GM19023 (cell line): ENCODE measurements at regions not wholly inside any gene's neighbourhood (a gene's known extent, or its start where the extent isn't known, plus 50 kb on each side); places are given as distances from the start of the nearest gene placed in this dataset.
"Not testable (repeated sequence)": the region's sequence is repeated elsewhere in the genome, so short reads cannot be mapped to it uniquely, and the experiment has no call there.

Experiments used
- ATAC-seq: cut with Tn5 transposase; IDR thresholded peaks from one replicate; pipeline ENCODE4 v1.9.1; 2021; ENCODE audit warnings: mild to moderate bottlenecking, moderate library complexity; ENCODE audit not compliant: unreplicated experiment

GRCh38 chr2:72078773-72079172 is 68.9 kb downstream of the CYP26B1 start:
- ATAC-seq, result no peak

- no peak for ATAC-seq
Observed at GRCh38 chr2:72077702-72078169, 69.9 kb downstream of the CYP26B1 start.

GRCh38 chr2:72073373-72073772 is 74.3 kb downstream of the CYP26B1 start:
- ATAC-seq, result not testable (repeated sequence)

GRCh38 chr2:72064197-72064596 is 83.5 kb downstream of the CYP26B1 start:
- ATAC-seq, result not testable (repeated sequence)

GRCh38 chr2:72062336-72062735 is 85.3 kb downstream of the CYP26B1 start:
- ATAC-seq, result no peak

GRCh38 chr2:72057308-72057707 is 90.4 kb downstream of the CYP26B1 start:
- no peak for ATAC-seq

- no peak for ATAC-seq
Observed at GRCh38 chr2:72051971-72052505, 95.6 kb downstream of the CYP26B1 start.

- no peak for ATAC-seq
Observed at GRCh38 chr2:72051204-72051603, 96.5 kb downstream of the CYP26B1 start.

GRCh38 chr2:72050734-72051133 is 96.9 kb downstream of the CYP26B1 start:
- no peak for ATAC-seq

GRCh38 chr2:72048881-72049477 is 98.7 kb downstream of the CYP26B1 start:
- no peak for ATAC-seq

GRCh38 chr2:72043985-72044384 is 103.7 kb downstream of the CYP26B1 start:
- ATAC-seq, result no peak

GRCh38 chr2:72041638-72042111 is 106.0 kb downstream of the CYP26B1 start:
- no peak for ATAC-seq

- ATAC-seq, result no peak
Observed at GRCh38 chr2:72040629-72041571, 106.8 kb downstream of the CYP26B1 start.

- no peak for ATAC-seq
Observed at GRCh38 chr2:72038524-72038923, 109.1 kb downstream of the CYP26B1 start.

- no peak for ATAC-seq
Observed at GRCh38 chr2:72037261-72037666, 110.4 kb downstream of the CYP26B1 start.

- no peak for ATAC-seq
Observed at GRCh38 chr2:72036595-72036994, 111.1 kb downstream of the CYP26B1 start.

GRCh38 chr2:72036173-72036545 is 111.5 kb downstream of the CYP26B1 start:
- no peak for ATAC-seq

GRCh38 chr2:72035518-72036172 is 112.0 kb downstream of the CYP26B1 start:
- ATAC-seq, result no peak

- no peak for ATAC-seq
Observed at GRCh38 chr2:72034353-72035095, 113.1 kb downstream of the CYP26B1 start.

GRCh38 chr2:72033636-72034035 is 114.0 kb downstream of the CYP26B1 start:
- no peak for ATAC-seq
